GM12873 (cell line): ENCODE measurements at regions not wholly inside any gene's neighbourhood (a gene's known extent, or its start where the extent isn't known, plus 50 kb on each side); places are given as distances from the start of the nearest gene placed in this dataset.

Experiments used
- TF ChIP-seq, protein P1 (sequence below): IDR thresholded peaks from 2 replicates; pipeline ENCODE4 v1.5.1; 2012; ENCODE audit warnings: low read depth, mild to moderate bottlenecking, moderate library complexity, low read length, control low read depth; ENCODE audit not compliant: insufficient read depth; ENCODE audit errors: missing control alignments

DNA sequence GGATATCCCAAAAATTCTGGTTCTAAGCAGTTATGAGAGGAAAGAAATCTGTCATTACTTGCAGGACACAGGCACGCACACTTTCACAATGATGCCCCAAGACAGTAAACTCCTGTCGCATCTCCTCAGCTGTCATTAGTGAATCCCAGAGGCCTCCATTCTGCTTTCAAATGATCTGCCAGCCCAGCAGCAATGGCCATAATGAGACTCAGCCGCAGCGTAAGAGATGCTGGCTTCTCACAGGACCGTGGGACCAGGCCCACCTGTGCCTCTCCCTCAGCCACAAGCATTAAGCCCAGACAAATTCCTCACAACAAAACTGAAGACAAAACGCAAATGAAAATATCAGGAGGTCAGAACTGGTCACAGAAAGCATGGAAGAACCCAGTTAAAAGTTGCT is 98.0 kb upstream of the VLDLR start:
- TF ChIP-seq, protein P1, sequence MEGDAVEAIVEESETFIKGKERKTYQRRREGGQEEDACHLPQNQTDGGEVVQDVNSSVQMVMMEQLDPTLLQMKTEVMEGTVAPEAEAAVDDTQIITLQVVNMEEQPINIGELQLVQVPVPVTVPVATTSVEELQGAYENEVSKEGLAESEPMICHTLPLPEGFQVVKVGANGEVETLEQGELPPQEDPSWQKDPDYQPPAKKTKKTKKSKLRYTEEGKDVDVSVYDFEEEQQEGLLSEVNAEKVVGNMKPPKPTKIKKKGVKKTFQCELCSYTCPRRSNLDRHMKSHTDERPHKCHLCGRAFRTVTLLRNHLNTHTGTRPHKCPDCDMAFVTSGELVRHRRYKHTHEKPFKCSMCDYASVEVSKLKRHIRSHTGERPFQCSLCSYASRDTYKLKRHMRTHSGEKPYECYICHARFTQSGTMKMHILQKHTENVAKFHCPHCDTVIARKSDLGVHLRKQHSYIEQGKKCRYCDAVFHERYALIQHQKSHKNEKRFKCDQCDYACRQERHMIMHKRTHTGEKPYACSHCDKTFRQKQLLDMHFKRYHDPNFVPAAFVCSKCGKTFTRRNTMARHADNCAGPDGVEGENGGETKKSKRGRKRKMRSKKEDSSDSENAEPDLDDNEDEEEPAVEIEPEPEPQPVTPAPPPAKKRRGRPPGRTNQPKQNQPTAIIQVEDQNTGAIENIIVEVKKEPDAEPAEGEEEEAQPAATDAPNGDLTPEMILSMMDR = no peak

DNA sequence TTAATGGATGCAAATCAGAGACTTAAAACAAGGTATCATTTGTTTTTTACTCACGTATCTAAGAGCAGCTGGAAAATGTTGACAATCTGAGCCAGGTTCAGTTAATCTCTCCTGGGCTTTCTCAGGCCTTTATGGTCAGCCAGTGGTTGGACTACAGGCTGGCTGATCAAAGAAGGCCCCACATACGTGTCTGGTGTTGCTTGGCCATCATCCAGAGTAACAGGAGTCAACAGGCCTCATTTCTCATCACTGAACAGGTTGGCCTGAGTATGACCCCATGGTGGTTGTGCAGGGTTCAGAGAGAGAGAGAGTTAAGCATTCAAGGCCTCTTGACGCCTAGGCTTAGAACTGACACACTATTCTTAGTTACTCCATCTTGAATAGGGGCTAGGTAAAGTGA is 97.0 kb upstream of the VLDLR start:
- TF ChIP-seq, protein P1 = no peak

GRCh38 chr9:2525147-2525546 is 96.4 kb upstream of the VLDLR start:
- TF ChIP-seq, protein P1 = no peak

GRCh38 chr9:2526071-2526828 is 95.3 kb upstream of the VLDLR start:
- TF ChIP-seq, protein P1 = no peak

DNA sequence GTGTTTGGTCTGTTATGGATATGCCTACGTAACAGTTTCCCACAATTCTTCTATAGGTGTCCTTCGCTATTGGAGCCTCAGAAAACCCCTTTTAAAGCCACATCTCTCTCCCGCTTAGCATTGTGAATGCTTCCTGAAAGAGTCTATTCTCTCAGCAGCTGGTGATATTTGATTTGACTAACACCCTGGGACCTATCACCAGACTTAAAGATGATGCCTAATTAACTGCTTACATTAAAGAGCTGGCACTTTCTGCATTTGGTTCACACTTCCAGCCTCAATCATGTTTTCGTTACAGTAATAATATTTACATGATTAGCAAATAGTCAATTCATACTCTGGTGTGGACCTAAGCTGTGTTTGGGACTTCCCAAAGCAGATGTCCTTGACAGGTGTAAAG is 90.1 kb upstream of the VLDLR start:
- TF ChIP-seq, protein P1 = no peak

DNA sequence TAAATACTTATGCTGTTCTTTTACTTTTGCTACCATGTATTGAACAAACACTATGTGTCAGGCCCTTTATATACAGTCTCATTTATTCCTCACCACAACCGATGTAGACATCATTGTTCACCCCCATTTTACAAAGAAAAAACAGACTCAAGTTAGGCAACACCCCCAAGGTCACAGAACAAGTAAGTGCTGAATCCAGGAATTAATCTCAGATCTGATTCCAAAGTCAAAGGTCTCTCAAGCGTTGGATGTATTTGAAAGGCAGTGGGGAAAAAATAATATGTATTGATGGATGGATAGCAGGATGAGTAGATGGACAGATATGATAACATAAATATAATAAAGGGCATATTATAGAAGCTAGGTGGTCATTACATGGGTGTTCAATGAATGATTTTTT is 85.1 kb upstream of the VLDLR start:
- TF ChIP-seq, protein P1 = no peak

GRCh38 chr9:2545881-2546490 is 75.6 kb upstream of the VLDLR start:
- TF ChIP-seq, protein P1 = no peak
